Psoas muscle (tissue), 7 donors: ENCODE measurements at regions not wholly inside any gene's neighbourhood (a gene's known extent, or its start where the extent isn't known, plus 50 kb on each side); places are given as distances from the start of the nearest gene placed in this dataset.
"Not testable (repeated sequence)": the region's sequence is repeated elsewhere in the genome, so short reads cannot be mapped to it uniquely, and the experiment has no call there.

Experiments used
- ATAC-seq, 4 donors: fragments of 200-7000 bp; cut with Tn5 transposase; one replicate each; pipeline ENCODE4 v1.9.1; 2020; ENCODE audit warnings: moderate library complexity in 3 of 4, mild to moderate bottlenecking in 2 of 4
- DNase-seq, 2 donors: peaks; one replicate each; pipeline ENCODE4 v3.0.0-alpha.2; 2020
- H3K27ac ChIP-seq: fragments of 200-600 bp; one replicate; pipeline ENCODE4 v1.8.0; 2022
- H3K27me3 ChIP-seq, 3 donors: fragments of 200-600 bp in 1 of 3; one replicate each; pipeline versions ENCODE4 v1.6.1 to v1.8.0; 2013 to 2022; ENCODE audit warnings: low read length in 2 of 3, mild to moderate bottlenecking in 2 of 3, moderate library complexity in 1 of 3; ENCODE audit not compliant: insufficient read depth in 3 of 3
- H3K36me3 ChIP-seq, 2 donors: fragments of 200-600 bp in 1 of 2; one replicate each; pipeline versions ENCODE4 v1.6.1 to v1.8.0; 2013 to 2022; ENCODE audit warnings: low read depth in 1 of 2, mild to moderate bottlenecking in 1 of 2, moderate library complexity in 1 of 2; ENCODE audit not compliant: insufficient read depth in 1 of 2
- H3K4me1 ChIP-seq: fragments of 200-600 bp; one replicate; pipeline ENCODE4 v1.8.0; 2022
- H3K4me3 ChIP-seq: fragments of 200-600 bp; one replicate; pipeline ENCODE4 v1.8.0; 2022; ENCODE audit warnings: mild to moderate bottlenecking
- H3K9me3 ChIP-seq: fragments of 200-600 bp; one replicate; pipeline ENCODE4 v1.8.0; 2022
- WGBS, 3 donors: extraction: QIAGEN DNeasy Blood & Tissue Kit; methylation state at CpG; one replicate each; pipeline versions ENCODE4 v1.1.6 to v1.1.7; 2013; 5-methylcytosine and 5-hydroxymethylcytosine counted together
- intact Hi-C, 2 donors: fragments of 100-400 bp; cut with DNase I; formaldehyde crosslinking; loops; one replicate each; pipeline versions ENCODE4 v1.11.0 to v1.14.2; 2022
- TF ChIP-seq, protein P1 (sequence below): fragments of 200-600 bp; IDR thresholded peaks from one replicate; pipeline ENCODE4 v1.8.0; 2022; ENCODE audit warnings: antibody characterized with exemption
- donor health status: healthy with polysubstance abuse.
- donor health status: DM: no; HTN: no; CAD: no; lungs with moderate emphysema.
- donor health status: Bipolar disorder and iron deficiency.
- donor health status: healthy.
- donor health status: DM: yes; HTN: yes; CAD: no.
- donor health status: DM: no; HTN: no; CAD: no.
- donor health status: DM: yes; HTN: yes; CAD: no.

DNA sequence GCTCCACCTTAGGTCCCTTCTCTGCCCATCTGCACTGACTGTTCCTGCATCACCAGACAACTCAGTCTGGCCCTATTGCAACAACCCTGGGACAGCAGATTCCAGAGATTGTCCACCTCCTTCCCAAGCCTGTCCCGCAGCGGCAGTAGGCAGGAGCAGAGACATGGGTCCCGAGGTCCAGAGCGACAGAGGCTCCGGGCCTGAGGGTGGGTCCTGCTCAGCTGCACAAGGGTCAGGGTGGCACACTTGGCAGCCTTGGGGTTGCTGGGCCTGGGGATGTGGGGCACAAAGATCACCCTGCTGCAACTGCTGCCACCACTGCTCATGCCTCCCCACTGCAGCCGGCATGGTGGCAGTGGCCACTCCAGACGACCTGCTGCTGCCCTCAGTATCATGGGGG, 674.5 kb downstream of the SH3BGRL start:
- no peak for DNase-seq
- intact Hi-C loops, result no loop called here
- Histone ChIP-seq H3K4me1 (no peaks in the 10 kb centered on the region), H3K4me3 (no peak overlapping the region), H3K9me3 (no peaks in the 10 kb centered on the region), H3K27me3 (no peaks in the 10 kb centered on the region), H3K36me3 (no peaks in the 10 kb centered on the region), H3K27ac (no peak overlapping the region)
- no peak for ATAC-seq
- 74 to 97% (median 90%) methylated on average over 7 of the region's 7 CpGs for WGBS, 3 donors
- TF ChIP-seq, protein P1, sequence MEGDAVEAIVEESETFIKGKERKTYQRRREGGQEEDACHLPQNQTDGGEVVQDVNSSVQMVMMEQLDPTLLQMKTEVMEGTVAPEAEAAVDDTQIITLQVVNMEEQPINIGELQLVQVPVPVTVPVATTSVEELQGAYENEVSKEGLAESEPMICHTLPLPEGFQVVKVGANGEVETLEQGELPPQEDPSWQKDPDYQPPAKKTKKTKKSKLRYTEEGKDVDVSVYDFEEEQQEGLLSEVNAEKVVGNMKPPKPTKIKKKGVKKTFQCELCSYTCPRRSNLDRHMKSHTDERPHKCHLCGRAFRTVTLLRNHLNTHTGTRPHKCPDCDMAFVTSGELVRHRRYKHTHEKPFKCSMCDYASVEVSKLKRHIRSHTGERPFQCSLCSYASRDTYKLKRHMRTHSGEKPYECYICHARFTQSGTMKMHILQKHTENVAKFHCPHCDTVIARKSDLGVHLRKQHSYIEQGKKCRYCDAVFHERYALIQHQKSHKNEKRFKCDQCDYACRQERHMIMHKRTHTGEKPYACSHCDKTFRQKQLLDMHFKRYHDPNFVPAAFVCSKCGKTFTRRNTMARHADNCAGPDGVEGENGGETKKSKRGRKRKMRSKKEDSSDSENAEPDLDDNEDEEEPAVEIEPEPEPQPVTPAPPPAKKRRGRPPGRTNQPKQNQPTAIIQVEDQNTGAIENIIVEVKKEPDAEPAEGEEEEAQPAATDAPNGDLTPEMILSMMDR, result no peak

DNA sequence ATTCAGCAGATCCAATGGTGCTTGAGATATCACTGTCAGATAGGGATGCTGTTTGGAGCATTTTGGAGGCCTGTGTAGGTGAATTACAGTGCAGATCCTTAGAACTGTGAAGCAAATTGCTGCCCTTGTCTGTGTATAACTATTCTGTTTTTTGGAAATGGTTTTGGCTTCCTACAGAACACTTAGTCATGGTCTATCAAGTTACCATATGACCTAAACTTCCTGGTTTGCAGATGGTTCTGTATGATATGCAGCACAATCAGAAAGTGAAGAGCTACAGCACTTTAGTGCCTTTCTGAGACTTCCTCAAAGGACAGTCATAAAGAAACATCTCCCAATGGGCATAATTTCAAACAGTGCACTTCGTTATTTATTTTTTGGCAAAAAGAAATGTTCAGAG, 688.6 kb downstream of the SH3BGRL start:
- no peak for DNase-seq
- no peak overlapping the region for H3K4me3 ChIP-seq
- H3K36me3 ChIP-seq, result no peaks in the 10 kb centered on the region
- no peaks in the 10 kb centered on the region for H3K4me1 ChIP-seq
- H3K27me3 ChIP-seq, result peaks cover 0 to 13% (median 0%) of the 10 kb centered on the region in 3 donors
- H3K9me3 ChIP-seq, result no peaks in the 10 kb centered on the region
- no peak for ATAC-seq
- intact Hi-C loops, result no loop called here
- no peak overlapping the region for H3K27ac ChIP-seq
- WGBS, 3 donors, result 38 to 62% (median 54%) methylated on average over 1 of the region's 1 CpG
- TF ChIP-seq, protein P1, result no peak

DNA sequence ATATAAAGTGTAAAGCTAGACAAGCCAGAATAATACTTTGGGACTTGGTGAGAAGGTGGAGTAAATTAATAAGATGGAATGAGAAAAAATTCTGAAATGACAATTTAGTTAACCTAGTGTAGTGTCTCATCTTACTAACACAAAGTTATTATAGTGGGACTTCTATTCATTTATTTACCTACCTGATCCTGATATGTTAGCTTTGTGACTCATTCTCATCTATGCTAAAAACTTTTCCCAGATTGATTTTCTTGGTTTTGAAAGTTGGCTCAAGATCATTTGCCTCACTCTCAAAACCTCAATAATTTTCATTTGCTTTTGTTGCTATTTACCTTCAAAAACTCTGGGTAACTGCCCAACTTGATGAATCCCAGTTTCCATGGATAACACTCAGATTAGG, 698.6 kb downstream of the SH3BGRL start:
- Histone ChIP-seq H3K27ac (no peak overlapping the region), H3K36me3 (no peaks in the 10 kb centered on the region), H3K9me3 (no peaks in the 10 kb centered on the region), H3K27me3 (peaks cover 0 to 4% (median 0%) of the 10 kb centered on the region in 3 donors), H3K4me1 (no peaks in the 10 kb centered on the region), H3K4me3 (no peak overlapping the region)
- intact Hi-C loops, result no loop called here
- TF ChIP-seq, protein P1, result no peak
- ATAC-seq (no peak), DNase-seq (no peak)

DNA sequence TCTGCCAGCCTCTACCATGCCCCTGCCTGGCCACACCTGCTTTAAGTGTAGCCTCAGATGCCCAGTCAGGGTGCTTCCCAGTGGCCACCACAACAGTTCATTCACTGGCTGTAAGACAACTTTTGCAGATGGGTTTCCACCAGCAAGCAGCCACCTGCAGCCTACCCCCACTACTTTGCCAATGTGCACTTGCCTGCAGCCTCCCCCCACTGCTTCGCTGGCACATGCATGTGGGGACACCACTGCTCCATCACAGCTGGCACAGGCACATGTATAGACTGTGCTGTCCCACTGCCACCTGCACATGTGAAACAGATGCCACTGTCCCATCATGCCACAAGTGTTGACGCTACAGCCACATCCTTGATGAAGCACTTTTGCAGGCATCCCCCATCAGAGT, 723.9 kb downstream of the SH3BGRL start:
- no peaks in the 10 kb centered on the region for H3K36me3 ChIP-seq
- ATAC-seq (no peak), DNase-seq (no peak)
- H3K27me3 ChIP-seq, result peaks cover 0 to 9% (median 0%) of the 10 kb centered on the region in 3 donors
- intact Hi-C loops, result no loop called here
- H3K27ac ChIP-seq, result no peak overlapping the region
- WGBS, 3 donors, result 72 to 79% (median 75%) methylated on average over 2 of the region's 2 CpGs
- H3K9me3 ChIP-seq, result no peaks in the 10 kb centered on the region
- H3K4me1 ChIP-seq, result no peaks in the 10 kb centered on the region
- H3K4me3 ChIP-seq, result no peak overlapping the region
- TF ChIP-seq, protein P1, result no peak

DNA sequence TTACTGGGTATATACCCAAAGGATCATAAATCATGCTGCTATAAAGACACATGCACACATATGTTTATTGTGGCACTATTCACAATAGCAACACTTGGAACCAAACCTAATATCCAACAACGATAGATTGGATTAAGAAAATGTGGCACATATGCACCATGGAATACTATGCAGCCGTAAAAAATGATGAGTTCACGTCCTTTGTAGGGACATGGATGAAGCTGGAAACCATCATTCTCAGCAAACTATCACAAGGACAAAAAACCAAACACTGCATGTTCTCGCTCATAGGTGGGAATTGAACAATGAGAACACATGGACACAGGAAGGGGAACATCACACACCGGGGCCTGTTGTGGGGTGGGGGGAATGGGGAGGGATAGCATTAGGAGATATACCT, 744.0 kb downstream of the SH3BGRL start:
- H3K27me3 ChIP-seq, result not testable (repeated sequence)

More for the DNA sequence above, 744.0 kb downstream of the SH3BGRL start:
- 66 to 79% (median 71%) methylated on average over 5 of the region's 5 CpGs for whole genome bisulfite sequencing, 3 donors
- DNase-seq, H3K36me3 ChIP-seq, H3K4me1 ChIP-seq, ATAC-seq, H3K27ac ChIP-seq, H3K4me3 ChIP-seq, intact Hi-C loops, H3K9me3 ChIP-seq: not testable (repeated sequence)
